GM13976 (cell line): ENCODE measurements at regions not wholly inside any gene's neighbourhood (a gene's known extent, or its start where the extent isn't known, plus 50 kb on each side); places are given as distances from the start of the nearest gene placed in this dataset.

Source experiments
- DNase-seq: peaks from one replicate; pipeline ENCODE4 v3.0.0; 2012; ENCODE audit warnings: low spot score
- in situ Hi-C: fragments of 300-500 bp; cut with MboI; formaldehyde crosslinking; loops from one replicate; pipeline ENCODE4 v1.12.0; 2022; ENCODE audit warnings: low sequenced_read_pairs, mixed read lengths, inconsistent platforms; ENCODE audit not compliant: unreplicated experiment
- TF ChIP-seq, protein P1 (sequence below): IDR thresholded peaks from 2 replicates; pipeline ENCODE4 v1.5.1; 2012; ENCODE audit warnings: borderline replicate concordance, mild to moderate bottlenecking; ENCODE audit not compliant: insufficient read depth; ENCODE audit errors: extremely low read depth, missing control alignments, control extremely low read depth

GRCh38 chr18:11307716-11308115 lies 158.3 kb upstream of the PIEZO2 start:
- no peak for DNase-seq
- in situ Hi-C loops = no loop called here
- TF ChIP-seq, protein P1, sequence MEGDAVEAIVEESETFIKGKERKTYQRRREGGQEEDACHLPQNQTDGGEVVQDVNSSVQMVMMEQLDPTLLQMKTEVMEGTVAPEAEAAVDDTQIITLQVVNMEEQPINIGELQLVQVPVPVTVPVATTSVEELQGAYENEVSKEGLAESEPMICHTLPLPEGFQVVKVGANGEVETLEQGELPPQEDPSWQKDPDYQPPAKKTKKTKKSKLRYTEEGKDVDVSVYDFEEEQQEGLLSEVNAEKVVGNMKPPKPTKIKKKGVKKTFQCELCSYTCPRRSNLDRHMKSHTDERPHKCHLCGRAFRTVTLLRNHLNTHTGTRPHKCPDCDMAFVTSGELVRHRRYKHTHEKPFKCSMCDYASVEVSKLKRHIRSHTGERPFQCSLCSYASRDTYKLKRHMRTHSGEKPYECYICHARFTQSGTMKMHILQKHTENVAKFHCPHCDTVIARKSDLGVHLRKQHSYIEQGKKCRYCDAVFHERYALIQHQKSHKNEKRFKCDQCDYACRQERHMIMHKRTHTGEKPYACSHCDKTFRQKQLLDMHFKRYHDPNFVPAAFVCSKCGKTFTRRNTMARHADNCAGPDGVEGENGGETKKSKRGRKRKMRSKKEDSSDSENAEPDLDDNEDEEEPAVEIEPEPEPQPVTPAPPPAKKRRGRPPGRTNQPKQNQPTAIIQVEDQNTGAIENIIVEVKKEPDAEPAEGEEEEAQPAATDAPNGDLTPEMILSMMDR = no peak

DNA sequence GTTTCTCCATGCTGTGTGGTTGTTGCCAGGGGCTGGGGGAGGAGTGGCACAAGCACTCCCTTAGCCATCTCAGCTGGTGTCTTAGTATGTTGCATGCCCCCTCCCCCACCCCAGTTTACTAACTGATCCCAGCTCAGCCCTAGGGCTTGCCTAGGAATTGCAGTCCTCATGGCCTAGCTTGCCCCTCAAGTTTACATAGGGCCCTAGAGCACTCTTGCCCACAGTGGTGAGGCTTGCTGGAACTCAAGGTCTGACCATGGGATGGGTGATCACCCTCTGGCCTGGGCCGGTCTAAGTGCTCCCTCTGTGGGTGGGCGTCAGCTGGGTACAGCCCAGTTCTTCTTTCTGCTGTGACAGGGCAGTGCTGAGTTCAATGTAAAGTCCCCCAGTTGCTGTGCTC lies 156.1 kb upstream of the PIEZO2 start:
- in situ Hi-C loops = no loop called here
- DNase-seq = no peak
- TF ChIP-seq, protein P1 = no peak

DNA sequence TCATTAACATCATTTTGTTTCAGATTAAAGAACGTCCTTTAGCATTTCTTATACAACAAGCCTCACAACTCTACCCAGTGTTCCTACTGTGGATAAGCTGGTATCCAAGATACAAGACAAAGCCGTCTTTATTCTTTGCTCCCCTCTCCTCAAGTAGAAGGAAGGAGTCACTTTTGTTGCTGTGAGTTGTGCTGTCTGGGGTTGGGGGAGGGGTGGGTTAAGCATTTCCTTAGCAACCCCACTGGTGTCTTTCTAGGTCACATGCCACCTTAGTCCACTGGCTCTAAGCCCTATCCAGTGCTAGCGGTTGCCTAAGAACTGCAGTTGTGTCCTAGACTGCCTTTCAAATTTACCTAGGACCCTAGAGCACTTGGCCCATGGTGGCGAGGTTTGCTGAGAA lies 155.6 kb upstream of the PIEZO2 start:
- TF ChIP-seq, protein P1 = no peak
- in situ Hi-C loops = no loop called here
- no peak for DNase-seq

DNA sequence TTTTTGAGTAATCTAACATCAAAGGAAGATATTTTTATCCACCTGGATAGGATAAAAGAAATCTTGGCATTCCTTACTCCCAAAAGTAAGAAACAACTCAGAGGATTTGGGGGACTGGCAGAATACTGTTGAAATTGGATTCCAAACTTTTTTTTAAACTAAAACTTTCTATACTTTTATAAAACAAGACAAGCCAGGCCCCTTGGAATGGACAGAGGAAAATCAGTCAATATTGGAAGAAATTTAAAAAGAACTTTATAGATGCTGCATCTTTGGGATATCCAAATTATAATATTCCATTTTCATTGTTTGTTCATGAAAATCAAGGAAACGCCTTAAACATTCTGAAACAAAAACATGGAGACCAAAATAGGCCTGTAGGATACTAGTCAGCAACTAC lies 147.6 kb upstream of the PIEZO2 start:
- TF ChIP-seq, protein P1 = no peak
- in situ Hi-C loops = no loop called here
- no peak for DNase-seq

DNA sequence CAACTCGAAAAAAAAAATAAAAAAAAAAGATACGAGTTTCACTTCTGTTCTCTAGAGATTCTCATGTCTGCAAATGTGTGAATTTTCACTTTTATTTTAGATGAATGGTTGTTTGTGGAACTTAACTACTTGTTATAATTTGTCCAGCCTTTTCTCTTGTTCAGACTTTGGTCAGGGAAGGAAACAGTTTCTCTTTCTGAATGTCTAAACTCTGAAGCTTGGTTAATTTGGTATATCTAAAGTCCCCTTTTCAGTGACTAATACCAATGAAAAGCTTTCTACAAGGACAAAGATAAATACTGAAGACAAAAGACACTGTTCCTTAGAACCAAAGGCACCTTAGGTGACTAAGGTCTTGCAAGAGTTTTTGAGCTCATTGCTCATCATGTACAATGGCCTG lies 144.4 kb upstream of the PIEZO2 start:
- TF ChIP-seq, protein P1 = no peak
- in situ Hi-C loops = no loop called here
- peak; percentile 17 for DNase-seq

- no peak for DNase-seq
- in situ Hi-C loops = no loop called here
- TF ChIP-seq, protein P1 = no peak
Observed at GRCh38 chr18:11290786-11291185, 141.4 kb upstream of the PIEZO2 start.

GRCh38 chr18:11289248-11289647 lies 139.9 kb upstream of the PIEZO2 start:
- in situ Hi-C loops = no loop called here
- TF ChIP-seq, protein P1 = no peak
- no peak for DNase-seq
